ENCODE measurements at regions not wholly inside any gene's neighbourhood (a gene's known extent, or its start where the extent isn't known, plus 50 kb on each side); places are given as distances from the start of the nearest gene placed in this dataset.

DNA sequence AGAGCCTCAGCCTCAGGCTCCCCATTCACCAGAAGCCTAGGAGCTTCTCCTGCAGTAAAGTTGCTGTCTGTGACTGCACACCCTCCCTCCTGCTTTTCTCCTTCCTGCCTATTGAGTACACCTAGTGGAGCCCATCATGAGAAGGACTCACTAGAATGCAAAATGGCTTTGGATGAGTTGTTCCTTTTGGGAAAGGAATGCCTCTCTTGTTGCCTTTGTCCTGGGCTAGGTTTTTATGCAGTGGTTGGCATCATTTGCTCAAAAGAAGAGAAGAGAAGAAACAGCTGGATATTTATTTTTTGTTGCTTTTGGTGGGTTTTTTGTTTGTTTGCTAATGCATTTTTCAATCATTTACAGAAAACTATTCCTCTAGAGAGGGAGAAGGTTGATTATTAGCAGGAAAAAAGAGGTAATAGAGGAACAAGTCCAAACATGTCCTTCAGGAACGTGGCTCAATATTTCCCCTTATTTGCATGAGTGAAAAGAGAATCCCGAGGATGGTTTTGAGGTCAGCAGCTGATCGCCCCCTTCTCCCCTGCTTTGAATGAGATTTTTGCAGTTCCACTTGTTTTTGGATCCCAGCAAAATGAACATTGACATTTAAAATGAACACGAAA, 369.9 kb upstream of the NRP1 start:
- no peak for TF ChIP-seq EZH2 (IDR thresholded peaks at IDR 0.05; ENCODE audit: borderline replicate concordance, low read depth, low read length, poor library complexity, severe bottlenecking)
- TF ChIP-seq, protein P1, sequence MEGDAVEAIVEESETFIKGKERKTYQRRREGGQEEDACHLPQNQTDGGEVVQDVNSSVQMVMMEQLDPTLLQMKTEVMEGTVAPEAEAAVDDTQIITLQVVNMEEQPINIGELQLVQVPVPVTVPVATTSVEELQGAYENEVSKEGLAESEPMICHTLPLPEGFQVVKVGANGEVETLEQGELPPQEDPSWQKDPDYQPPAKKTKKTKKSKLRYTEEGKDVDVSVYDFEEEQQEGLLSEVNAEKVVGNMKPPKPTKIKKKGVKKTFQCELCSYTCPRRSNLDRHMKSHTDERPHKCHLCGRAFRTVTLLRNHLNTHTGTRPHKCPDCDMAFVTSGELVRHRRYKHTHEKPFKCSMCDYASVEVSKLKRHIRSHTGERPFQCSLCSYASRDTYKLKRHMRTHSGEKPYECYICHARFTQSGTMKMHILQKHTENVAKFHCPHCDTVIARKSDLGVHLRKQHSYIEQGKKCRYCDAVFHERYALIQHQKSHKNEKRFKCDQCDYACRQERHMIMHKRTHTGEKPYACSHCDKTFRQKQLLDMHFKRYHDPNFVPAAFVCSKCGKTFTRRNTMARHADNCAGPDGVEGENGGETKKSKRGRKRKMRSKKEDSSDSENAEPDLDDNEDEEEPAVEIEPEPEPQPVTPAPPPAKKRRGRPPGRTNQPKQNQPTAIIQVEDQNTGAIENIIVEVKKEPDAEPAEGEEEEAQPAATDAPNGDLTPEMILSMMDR (conservative IDR thresholded peaks at IDR 0.05; ENCODE audit: low read depth, low read length) = no peak
